A549 (cell line): ENCODE measurements at regions not wholly inside any gene's neighbourhood (a gene's known extent, or its start where the extent isn't known, plus 50 kb on each side); places are given as distances from the start of the nearest gene placed in this dataset.

Source experiments
- ATAC-seq, 2 experiments: fragments of 200-7000 bp in 1 of 2; fragments of >200 bp in 1 of 2; cut with Nextera tagmentation in 1 of 2; cut with Tn5 transposase in 1 of 2; 3 replicates each; pipeline versions ENCODE4 v1.8.0 to v1.9.1; 2018 to 2020; ENCODE audit warnings: mild to moderate bottlenecking in 1 of 2, moderate library complexity in 1 of 2
- CTCF ChIA-PET: fragments of 300-600 bp; sonication (Branson Sonifier 250); formaldehyde crosslinking; extraction: SDS; loops from one replicate; lab custom pipeline; 2021; ENCODE audit warnings: antibody characterized with exemption, inconsistent platforms; lab: Yijun Ruan, JAX
- POLR2A ChIA-PET: fragments of 350-600 bp; formaldehyde crosslinking; extraction: SDS; loops from one replicate; lab custom pipeline; 2021; ENCODE audit warnings: antibody characterized with exemption, inconsistent platforms; lab: Yijun Ruan, JAX
- DNase-seq, 2 experiments: peaks; one replicate each; pipeline versions ENCODE4 v3.0.0 to v3.0.0-alpha.2; 2011 to 2016; ENCODE audit warnings: low read depth in 1 of 2, low spot score in 1 of 2
- FAIRE-seq: peaks from 2 replicates; lab custom pipeline; 2011; peaks lifted over from hg19 to GRCh38; lab: Jason Lieb, UNC
- H3K27ac ChIP-seq, 2 experiments: fragments of >200 bp; sonication (Bioruptor Twin); formaldehyde crosslinking; 3 replicates each; pipeline ENCODE4 v1.5.1; 2016 to 2017
- H3K4me1 ChIP-seq: fragments of >200 bp; sonication (Bioruptor Twin); formaldehyde crosslinking; 3 replicates; pipeline ENCODE4 v1.6.1; 2016
- H3K4me2 ChIP-seq: fragments of >200 bp; sonication (Bioruptor Twin); formaldehyde crosslinking; 3 replicates; pipeline ENCODE4 v1.6.1; 2016
- H3K4me3 ChIP-seq: fragments of >200 bp; sonication (Bioruptor Twin); formaldehyde crosslinking; 3 replicates; pipeline ENCODE4 v1.5.1; 2016
- H3K9me3 ChIP-seq: fragments of >200 bp; sonication (Bioruptor Twin); formaldehyde crosslinking; 3 replicates; pipeline ENCODE4 v1.6.1; 2016
- CBX2 ChIP-seq: fragments of 200-600 bp; sonication (generic); IDR thresholded peaks from 2 replicates; pipeline ENCODE4 v1.6.1; 2016; ENCODE audit warnings: low read depth, mild to moderate bottlenecking, borderline replicate concordance
- CBX8 ChIP-seq: fragments of 200-600 bp; sonication (generic); IDR thresholded peaks from 2 replicates; pipeline ENCODE4 v1.6.1; 2016
- CEBPB ChIP-seq, 2 experiments: fragments of >200 bp in 1 of 2; sonication (Bioruptor Twin) in 1 of 2; formaldehyde crosslinking in 1 of 2; IDR thresholded peaks; 2 replicates each; pipeline ENCODE4 v1.6.1; 2012 to 2016
- EHF ChIP-seq: fragments of 250-450 bp; sonication (Bioruptor Pico); IDR thresholded peaks from 2 replicates; pipeline ENCODE4 v1.5.0; 2020; ENCODE audit warnings: mild to moderate bottlenecking
- EHMT2 ChIP-seq: fragments of 200-600 bp; sonication (generic); IDR thresholded peaks from 2 replicates; pipeline ENCODE4 v1.6.1; 2016; ENCODE audit warnings: antibody characterized with exemption, low read depth, mild to moderate bottlenecking, moderate library complexity
- ESRRA ChIP-seq: fragments of 150-350 bp; IDR thresholded peaks from 2 replicates; pipeline ENCODE4 v1.6.1; 2014; ENCODE audit warnings: mild to moderate bottlenecking, low read length, borderline replicate concordance
- FOSL2 ChIP-seq, 2 experiments: fragments of 450-650 bp in 1 of 2; fragments of >200 bp in 1 of 2; sonication (Bioruptor Twin) in 1 of 2; formaldehyde crosslinking; IDR thresholded peaks; 2 replicates each; pipeline versions ENCODE4 v1.5.0 to v1.6.1; 2016 to 2020; ENCODE audit warnings: mild to moderate bottlenecking in 1 of 2, moderate library complexity in 1 of 2
- FOXS1 ChIP-seq: fragments of 250-450 bp; sonication (Bioruptor Pico); IDR thresholded peaks from 2 replicates; pipeline ENCODE4 v1.5.0; 2020; ENCODE audit warnings: mild to moderate bottlenecking, moderate library complexity
- GATA3 ChIP-seq: IDR thresholded peaks from 2 replicates; pipeline ENCODE4 v1.6.1; 2012; ENCODE audit warnings: borderline replicate concordance
- HDAC2 ChIP-seq: fragments of 200-600 bp; sonication (generic); IDR thresholded peaks from 2 replicates; pipeline ENCODE4 v1.6.1; 2016
- KDM1A ChIP-seq: fragments of 200-600 bp; sonication (generic); IDR thresholded peaks from 2 replicates; pipeline ENCODE4 v1.6.1; 2016; ENCODE audit warnings: low read depth, mild to moderate bottlenecking
- MAFK ChIP-seq: fragments of 450-650 bp; IDR thresholded peaks from 2 replicates; pipeline ENCODE4 v1.6.1; 2014; ENCODE audit not compliant: partially characterized antibody
- MAZ ChIP-seq: fragments of 150-350 bp; IDR thresholded peaks from 2 replicates; pipeline ENCODE4 v1.6.1; 2014; ENCODE audit warnings: antibody characterized with exemption, low read depth, low read length, borderline replicate concordance
- NFE2L2 ChIP-seq: fragments of 150-350 bp; conservative IDR thresholded peaks from 2 replicates; pipeline ENCODE4 v1.6.1; 2014; ENCODE audit warnings: low read length
- NR3C1 ChIP-seq: fragments of >200 bp; sonication (Bioruptor Twin); formaldehyde crosslinking; IDR thresholded peaks from 3 replicates; pipeline ENCODE4 v1.6.1; 2017
- RAD21 ChIP-seq, 2 experiments: fragments of >200 bp in 1 of 2; sonication (Bioruptor Twin) in 1 of 2; formaldehyde crosslinking in 1 of 2; IDR thresholded peaks in 1 of 2; conservative IDR thresholded peaks in 1 of 2; 2 replicates in 1 of 2; 3 replicates in 1 of 2; pipeline ENCODE4 v1.6.1; 2012 to 2018; ENCODE audit warnings: inconsistent platforms in 1 of 2
- SREBF2 ChIP-seq: fragments of 450-650 bp; IDR thresholded peaks from 2 replicates; pipeline ENCODE4 v1.6.1; 2014; ENCODE audit warnings: mild to moderate bottlenecking, moderate library complexity
- TFCP2L1 ChIP-seq: fragments of 250-450 bp; sonication (Bioruptor Pico); IDR thresholded peaks from 2 replicates; pipeline ENCODE4 v1.5.0; 2021; ENCODE audit warnings: mild to moderate bottlenecking
- ZFP36 ChIP-seq: fragments of 450-650 bp; IDR thresholded peaks from 2 replicates; pipeline ENCODE4 v1.6.1; 2014; ENCODE audit warnings: borderline replicate concordance; ENCODE audit not compliant: partially characterized antibody
- ZSCAN20 ChIP-seq: fragments of 250-450 bp; sonication (Bioruptor Pico); IDR thresholded peaks from 2 replicates; pipeline ENCODE4 v1.8.0; 2022; ENCODE audit warnings: mild to moderate bottlenecking, moderate library complexity
- WGBS: methylation state at CpG from one replicate; pipeline ENCODE4 v1.1.6; 2017; ENCODE audit errors: missing lambda C conversion rate; 5-methylcytosine and 5-hydroxymethylcytosine counted together
- TF ChIP-seq, protein P1 (sequence below): fragments of 450-650 bp; IDR thresholded peaks from 2 replicates; pipeline ENCODE4 v1.6.1; 2014; ENCODE audit warnings: antibody characterized with exemption
- TF ChIP-seq, protein P2 (sequence below): IDR thresholded peaks from 2 replicates; pipeline ENCODE4 v1.6.1; 2012; ENCODE audit warnings: low read depth, borderline replicate concordance
- TF ChIP-seq, protein P3 (sequence below): fragments of >200 bp; sonication (Bioruptor Twin); formaldehyde crosslinking; IDR thresholded peaks from 3 replicates; pipeline ENCODE4 v1.6.1; 2016
- TF ChIP-seq, protein P4 (sequence below): fragments of 250-450 bp; sonication (Bioruptor Pico); IDR thresholded peaks from 2 replicates; pipeline ENCODE4 v1.5.0; 2020; ENCODE audit warnings: low read depth, mild to moderate bottlenecking, moderate library complexity
- TF ChIP-seq, protein P5 (sequence below): fragments of 250-450 bp; sonication (Bioruptor Pico); IDR thresholded peaks from 2 replicates; pipeline ENCODE4 v1.5.0; 2021; ENCODE audit warnings: mild to moderate bottlenecking, moderate library complexity, borderline replicate concordance

DNA sequence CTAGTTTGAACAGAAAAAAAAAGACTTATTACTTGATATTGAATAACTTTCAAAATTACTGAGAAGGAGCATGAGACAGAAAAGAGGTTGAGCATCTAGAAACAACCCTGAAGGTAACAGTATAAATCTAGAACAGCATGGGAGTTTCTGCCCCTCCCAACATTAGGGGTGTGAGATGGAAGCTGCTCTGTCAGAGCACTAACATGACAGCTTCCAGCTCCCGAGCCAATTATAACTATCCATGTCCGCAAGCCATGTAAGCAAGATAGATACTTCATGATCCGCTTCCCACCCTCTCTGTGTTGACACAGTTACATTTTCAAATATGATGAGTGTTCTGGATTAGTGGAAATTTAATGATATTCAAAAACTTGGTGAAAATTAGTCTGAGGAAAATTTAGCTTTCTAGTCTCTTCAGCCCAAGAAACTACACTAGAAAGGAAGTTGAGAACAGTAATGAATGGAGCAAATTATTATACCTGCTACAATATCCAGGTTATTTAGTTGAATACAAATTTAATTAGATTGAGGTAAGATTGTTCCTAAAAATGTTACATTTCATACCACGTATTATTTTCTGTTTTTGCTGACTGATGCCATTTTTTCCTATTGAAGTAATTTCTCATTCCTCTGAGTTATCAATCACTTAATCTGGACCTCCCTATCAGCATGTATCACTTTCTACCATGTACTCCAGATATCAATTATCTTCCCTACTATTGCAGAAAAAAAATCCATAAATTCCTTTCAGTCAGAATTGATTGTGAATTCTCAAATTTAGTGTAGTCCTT, 129.3 kb upstream of the SLIT2 start:
- FAIRE-seq (no peak), ATAC-seq (no peak), DNase-seq (no peak)
- ChIA-PET POLR2A (no interaction called here), CTCF (no interaction called here)
- H3K4me1 ChIP-seq: no peaks in the 10 kb centered on the region
- H3K4me2 ChIP-seq: no peak overlapping the region
- no peak overlapping the region for H3K27ac ChIP-seq
- H3K4me3 ChIP-seq: no peak overlapping the region
- 22% methylated on average over 4 of the region's 4 CpGs for WGBS
- TF ChIP-seq, protein P1, sequence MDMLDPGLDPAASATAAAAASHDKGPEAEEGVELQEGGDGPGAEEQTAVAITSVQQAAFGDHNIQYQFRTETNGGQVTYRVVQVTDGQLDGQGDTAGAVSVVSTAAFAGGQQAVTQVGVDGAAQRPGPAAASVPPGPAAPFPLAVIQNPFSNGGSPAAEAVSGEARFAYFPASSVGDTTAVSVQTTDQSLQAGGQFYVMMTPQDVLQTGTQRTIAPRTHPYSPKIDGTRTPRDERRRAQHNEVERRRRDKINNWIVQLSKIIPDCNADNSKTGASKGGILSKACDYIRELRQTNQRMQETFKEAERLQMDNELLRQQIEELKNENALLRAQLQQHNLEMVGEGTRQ: no peak
- TF ChIP-seq MAFK: peak; percentile 61
- no peaks in the 10 kb centered on the region for H3K9me3 ChIP-seq

DNA sequence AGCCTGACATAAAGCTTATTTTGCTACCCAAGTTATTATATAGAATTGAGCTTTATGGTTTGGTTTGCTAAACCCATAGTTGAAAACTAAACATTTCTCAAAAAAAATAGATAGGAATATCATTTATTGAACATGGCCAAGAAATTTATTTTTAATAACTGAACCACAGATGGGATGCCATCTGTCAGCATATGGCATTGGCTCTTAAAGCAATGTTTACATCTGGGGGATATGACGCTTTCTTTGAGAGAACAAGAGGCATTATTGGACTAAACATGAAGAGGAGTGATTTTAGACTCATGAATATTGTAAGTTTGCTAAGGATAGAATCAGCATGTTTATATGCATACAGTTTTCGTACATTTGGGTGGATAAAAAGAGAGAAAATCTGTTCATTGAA, 132.6 kb upstream of the SLIT2 start:
- no peaks in the 10 kb centered on the region for H3K9me3 ChIP-seq
- H3K4me3 ChIP-seq: no peak overlapping the region
- ATAC-seq (no peak), DNase-seq (no peak), FAIRE-seq (no peak)
- TF ChIP-seq RAD21 (conservative IDR thresholded peaks at IDR 0.05 in 1 of 2, IDR thresholded peaks at IDR 0.05 in 1 of 2) (no peak), CEBPB (IDR thresholded peaks at IDR 0.05) (no peak), CBX2 (no peak), ESRRA (no peak), FOXS1 (no peak), SREBF2 (no peak), NFE2L2 (no peak), KDM1A (no peak)
- TF ChIP-seq, protein P2, sequence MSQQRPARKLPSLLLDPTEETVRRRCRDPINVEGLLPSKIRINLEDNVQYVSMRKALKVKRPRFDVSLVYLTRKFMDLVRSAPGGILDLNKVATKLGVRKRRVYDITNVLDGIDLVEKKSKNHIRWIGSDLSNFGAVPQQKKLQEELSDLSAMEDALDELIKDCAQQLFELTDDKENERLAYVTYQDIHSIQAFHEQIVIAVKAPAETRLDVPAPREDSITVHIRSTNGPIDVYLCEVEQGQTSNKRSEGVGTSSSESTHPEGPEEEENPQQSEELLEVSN: no peak
- TF ChIP-seq, protein P3, sequence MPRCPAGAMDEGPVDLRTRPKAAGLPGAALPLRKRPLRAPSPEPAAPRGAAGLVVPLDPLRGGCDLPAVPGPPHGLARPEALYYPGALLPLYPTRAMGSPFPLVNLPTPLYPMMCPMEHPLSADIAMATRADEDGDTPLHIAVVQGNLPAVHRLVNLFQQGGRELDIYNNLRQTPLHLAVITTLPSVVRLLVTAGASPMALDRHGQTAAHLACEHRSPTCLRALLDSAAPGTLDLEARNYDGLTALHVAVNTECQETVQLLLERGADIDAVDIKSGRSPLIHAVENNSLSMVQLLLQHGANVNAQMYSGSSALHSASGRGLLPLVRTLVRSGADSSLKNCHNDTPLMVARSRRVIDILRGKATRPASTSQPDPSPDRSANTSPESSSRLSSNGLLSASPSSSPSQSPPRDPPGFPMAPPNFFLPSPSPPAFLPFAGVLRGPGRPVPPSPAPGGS: no peak
- 4% methylated on average over 2 of the region's 2 CpGs for WGBS
- H3K4me2 ChIP-seq: no peak overlapping the region
- no peaks in the 10 kb centered on the region for H3K4me1 ChIP-seq
- CTCF ChIA-PET: no interaction called here
- POLR2A ChIA-PET: no interaction called here
- no peak overlapping the region for H3K27ac ChIP-seq

DNA sequence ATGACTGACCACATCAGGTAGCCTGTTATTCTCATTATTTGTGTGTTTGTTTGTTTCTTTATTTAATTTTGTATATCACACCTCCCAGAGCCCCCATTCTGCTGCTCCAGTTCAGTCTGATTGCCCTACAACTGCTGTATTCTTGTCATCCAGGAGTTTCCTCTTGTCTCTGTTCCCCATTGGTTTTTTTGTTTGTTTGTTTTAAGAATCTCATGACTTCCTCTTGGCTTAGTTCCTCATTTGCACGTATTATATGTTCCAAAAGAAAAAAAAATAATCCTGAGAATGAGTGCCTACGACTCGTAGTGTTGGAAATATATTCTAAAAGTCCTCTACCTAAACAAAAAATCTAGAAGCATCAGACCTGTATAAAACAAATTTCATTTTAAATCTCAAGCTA, 142.3 kb upstream of the SLIT2 start:
- ChIA-PET POLR2A (no interaction called here), CTCF (no interaction called here)
- Histone ChIP-seq H3K4me2 (no peak overlapping the region), H3K4me1 (no peaks in the 10 kb centered on the region), H3K27ac (no peak overlapping the region), H3K9me3 (no peaks in the 10 kb centered on the region), H3K4me3 (no peak overlapping the region)
- ATAC-seq (no peak), DNase-seq (no peak), FAIRE-seq (no peak)
- 3% methylated on average over 3 of the region's 3 CpGs for WGBS
- TF ChIP-seq, protein P4, sequence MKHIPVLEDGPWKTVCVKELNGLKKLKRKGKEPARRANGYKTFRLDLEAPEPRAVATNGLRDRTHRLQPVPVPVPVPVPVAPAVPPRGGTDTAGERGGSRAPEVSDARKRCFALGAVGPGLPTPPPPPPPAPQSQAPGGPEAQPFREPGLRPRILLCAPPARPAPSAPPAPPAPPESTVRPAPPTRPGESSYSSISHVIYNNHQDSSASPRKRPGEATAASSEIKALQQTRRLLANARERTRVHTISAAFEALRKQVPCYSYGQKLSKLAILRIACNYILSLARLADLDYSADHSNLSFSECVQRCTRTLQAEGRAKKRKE: no peak
- no peak for TF ChIP-seq MAZ
- TF ChIP-seq, protein P3: no peak
- no peak for TF ChIP-seq ZSCAN20 (CRISPR knock-in tag)
- TF ChIP-seq NFE2L2: no peak
- TF ChIP-seq TFCP2L1 (CRISPR knock-in tag): no peak
- TF ChIP-seq GATA3: no peak
- TF ChIP-seq, protein P5, sequence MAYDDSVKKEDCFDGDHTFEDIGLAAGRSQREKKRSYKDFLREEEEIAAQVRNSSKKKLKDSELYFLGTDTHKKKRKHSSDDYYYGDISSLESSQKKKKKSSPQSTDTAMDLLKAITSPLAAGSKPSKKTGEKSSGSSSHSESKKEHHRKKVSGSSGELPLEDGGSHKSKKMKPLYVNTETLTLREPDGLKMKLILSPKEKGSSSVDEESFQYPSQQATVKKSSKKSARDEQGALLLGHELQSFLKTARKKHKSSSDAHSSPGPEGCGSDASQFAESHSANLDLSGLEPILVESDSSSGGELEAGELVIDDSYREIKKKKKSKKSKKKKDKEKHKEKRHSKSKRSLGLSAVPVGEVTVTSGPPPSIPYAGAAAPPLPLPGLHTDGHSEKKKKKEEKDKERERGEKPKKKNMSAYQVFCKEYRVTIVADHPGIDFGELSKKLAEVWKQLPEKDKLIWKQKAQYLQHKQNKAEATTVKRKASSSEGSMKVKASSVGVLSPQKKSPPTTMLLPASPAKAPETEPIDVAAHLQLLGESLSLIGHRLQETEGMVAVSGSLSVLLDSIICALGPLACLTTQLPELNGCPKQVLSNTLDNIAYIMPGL (CRISPR knock-in tag): no peak
- TF ChIP-seq FOSL2 (IDR thresholded peaks at IDR 0.05): no peak
- TF ChIP-seq FOSL2 (CRISPR knock-in tag; IDR thresholded peaks at IDR 0.05): no peak
- TF ChIP-seq HDAC2: no peak
- no peak for TF ChIP-seq EHMT2
- no peak for TF ChIP-seq NR3C1
- TF ChIP-seq CBX8: no peak
- TF ChIP-seq ZFP36: no peak
- TF ChIP-seq CEBPB (IDR thresholded peaks at IDR 0.05): no peak
- TF ChIP-seq ESRRA: no peak
- TF ChIP-seq EHF (CRISPR knock-in tag): no peak
